ENCODE measurements at regions not wholly inside any gene's neighbourhood (a gene's known extent, or its start where the extent isn't known, plus 50 kb on each side); places are given as distances from the start of the nearest gene placed in this dataset.

- no peak for TF ChIP-seq E2F6 (IDR thresholded peaks at IDR 0.05; ENCODE audit: borderline replicate concordance in 1 of 2, extremely low read depth in 1 of 2, insufficient read depth in 1 of 2, insufficient read length in 1 of 2, low read depth in 1 of 2, low read length in 1 of 2, poor library complexity in 1 of 2, severe bottlenecking in 1 of 2)
- TF ChIP-seq RFX1 (IDR thresholded peaks at IDR 0.05): peak; percentile 43
- peak; percentile 30; the same call in 1 of the 2 replicates for TF ChIP-seq ATF3 (IDR thresholded peaks at IDR 0.05)
- no peak for TF ChIP-seq ATF3 (CRISPR knock-in tag; conservative IDR thresholded peaks at IDR 0.05)
- no peak for TF ChIP-seq PRDM10 (IDR thresholded peaks at IDR 0.05; ENCODE audit: partially characterized antibody)
- no peak for TF ChIP-seq ETV1 (tag; conservative IDR thresholded peaks at IDR 0.05; ENCODE audit: low read depth)
- TF ChIP-seq ZFX (CRISPR knock-in tag; IDR thresholded peaks at IDR 0.05): no peak
- TF ChIP-seq CEBPG (CRISPR knock-in tag; IDR thresholded peaks at IDR 0.05): no peak
- TF ChIP-seq CEBPG (tag; conservative IDR thresholded peaks at IDR 0.05 in 1 of 2, IDR thresholded peaks at IDR 0.05 in 1 of 2): 0 out of 4 replicates have a peak, but pooled peaks of 1 of the 2 experiments have one; percentile 6
- TF ChIP-seq ZBTB33 (CRISPR knock-in tag; IDR thresholded peaks at IDR 0.05): no peak
- TF ChIP-seq VEZF1 (CRISPR knock-in tag; IDR thresholded peaks at IDR 0.05): peak; percentile 23; the same call in 1 of the 2 replicates
- peak; percentile 62 for TF ChIP-seq MEIS2 (IDR thresholded peaks at IDR 0.05; ENCODE audit: partially characterized antibody)
- no peak for TF ChIP-seq PBX2 (CRISPR knock-in tag; IDR thresholded peaks at IDR 0.05; ENCODE audit: low read depth)
- TF ChIP-seq PBX2 (tag; conservative IDR thresholded peaks at IDR 0.05; ENCODE audit: low read depth): peak; percentile 73
Measured at GRCh38 chr15:35306361-35306981, 221.4 kb upstream of the NANOGP8 start (continued).
